ENCODE measurements at regions not wholly inside any gene's neighbourhood (a gene's known extent, or its start where the extent isn't known, plus 50 kb on each side); places are given as distances from the start of the nearest gene placed in this dataset.

GRCh38 chr10:129274748-129275474, 192.1 kb upstream of the MGMT start:
- DNase-seq: no peak

- no peak for DNase-seq
Measured at GRCh38 chr10:129275886-129276285, 191.2 kb upstream of the MGMT start.

- no peak for DNase-seq
Measured at GRCh38 chr10:129277084-129277483, 190.0 kb upstream of the MGMT start.

- no peak for DNase-seq
Measured at GRCh38 chr10:129277841-129278240, 189.2 kb upstream of the MGMT start.

- DNase-seq: no peak
Measured at GRCh38 chr10:129278686-129279085, 188.4 kb upstream of the MGMT start.

- DNase-seq: no peak
Measured at GRCh38 chr10:129279446-129280154, 187.4 kb upstream of the MGMT start.

GRCh38 chr10:129280155-129280502, 186.9 kb upstream of the MGMT start:
- DNase-seq: no peak

- no peak for DNase-seq
Measured at GRCh38 chr10:129280908-129281586, 186.0 kb upstream of the MGMT start.

GRCh38 chr10:129285459-129285858, 181.6 kb upstream of the MGMT start:
- DNase-seq: no peak

- no peak for DNase-seq
Measured at GRCh38 chr10:129288999-129289584, 177.9 kb upstream of the MGMT start.

- DNase-seq: no peak
Measured at GRCh38 chr10:129293991-129294700, 172.9 kb upstream of the MGMT start.

- DNase-seq: no peak
Measured at GRCh38 chr10:129294944-129295343, 172.1 kb upstream of the MGMT start.

- no peak for DNase-seq
Measured at GRCh38 chr10:129305046-129305445, 162.0 kb upstream of the MGMT start.

GRCh38 chr10:129307141-129307540, 159.9 kb upstream of the MGMT start:
- no peak for DNase-seq

GRCh38 chr10:129308953-129309564, 158.0 kb upstream of the MGMT start:
- DNase-seq: no peak

- DNase-seq: no peak
Measured at GRCh38 chr10:129309565-129309964, 157.5 kb upstream of the MGMT start.

- DNase-seq: no peak
Measured at GRCh38 chr10:129310881-129311280, 156.2 kb upstream of the MGMT start.

- no peak for DNase-seq
Measured at GRCh38 chr10:129319934-129320333, 147.1 kb upstream of the MGMT start.

GRCh38 chr10:129320340-129320739, 146.7 kb upstream of the MGMT start:
- DNase-seq: no peak

GRCh38 chr10:129321727-129322126, 145.3 kb upstream of the MGMT start:
- no peak for DNase-seq

- no peak for DNase-seq
Measured at GRCh38 chr10:129322933-129323820, 143.9 kb upstream of the MGMT start.

- DNase-seq: no peak
Measured at GRCh38 chr10:129323879-129324278, 143.2 kb upstream of the MGMT start.
